AG09309 (cell line): ENCODE measurements at regions not wholly inside any gene's neighbourhood (a gene's known extent, or its start where the extent isn't known, plus 50 kb on each side); places are given as distances from the start of the nearest gene placed in this dataset.

Experiments
- DNase-seq: peaks from one replicate; pipeline ENCODE4 v3.0.0-alpha.2; 2010; ENCODE audit warnings: low read depth
- H3K4me3 ChIP-seq: 2 replicates; pipeline ENCODE4 v1.5.1; 2011; ENCODE audit warnings: mild to moderate bottlenecking, low read depth, low read length, moderate library complexity; ENCODE audit not compliant: control insufficient read depth
- CTCF ChIP-seq: IDR thresholded peaks from 2 replicates; pipeline ENCODE4 v1.5.1; 2011; ENCODE audit warnings: mild to moderate bottlenecking, low read depth, low read length, inconsistent platforms; ENCODE audit not compliant: insufficient read depth, control insufficient read depth; ENCODE audit errors: missing control alignments

GRCh38 chr2:58970365-58970764, 729.2 kb upstream of the FANCL start:
- no peak overlapping the region for H3K4me3 ChIP-seq
- no peak for DNase-seq
- TF ChIP-seq CTCF: no peak

GRCh38 chr2:58968885-58969284, 727.8 kb upstream of the FANCL start:
- no peak for TF ChIP-seq CTCF
- no peak for DNase-seq
- no peak overlapping the region for H3K4me3 ChIP-seq

- no peak for DNase-seq
- TF ChIP-seq CTCF: no peak
- no peak overlapping the region for H3K4me3 ChIP-seq
These were observed 726.6 kb upstream of the FANCL start for GRCh38 chr2:58967736-58968135.

GRCh38 chr2:58965602-58966001, 724.5 kb upstream of the FANCL start:
- DNase-seq: no peak
- no peak overlapping the region for H3K4me3 ChIP-seq
- TF ChIP-seq CTCF: no peak

DNA sequence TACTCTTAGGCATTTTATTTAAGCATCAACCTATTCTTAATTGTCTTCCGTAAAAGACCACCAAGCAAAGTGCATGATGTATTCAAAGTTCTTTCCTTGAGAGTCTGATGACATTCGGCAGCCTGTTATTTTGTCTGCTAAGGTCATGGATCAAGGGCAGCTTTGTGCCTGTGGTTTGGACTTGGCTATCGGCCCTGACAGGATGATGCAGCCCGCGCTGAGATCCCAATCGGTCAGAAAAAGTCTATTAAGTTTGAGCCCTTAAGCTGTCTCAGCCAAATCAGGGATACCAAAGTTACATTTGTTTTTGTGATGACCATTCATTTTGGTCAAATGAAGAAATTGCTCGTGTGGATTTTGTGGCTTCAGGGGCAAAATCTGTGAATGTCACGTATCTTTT, 718.9 kb upstream of the FANCL start:
- TF ChIP-seq CTCF: no peak
- H3K4me3 ChIP-seq: no peak overlapping the region
- no peak for DNase-seq

GRCh38 chr2:58957188-58957840, 716.2 kb upstream of the FANCL start:
- TF ChIP-seq CTCF: no peak
- H3K4me3 ChIP-seq: no peak overlapping the region
- no peak for DNase-seq
